AML-193 (cell line): ENCODE measurements at regions not wholly inside any gene's neighbourhood (a gene's known extent, or its start where the extent isn't known, plus 50 kb on each side); places are given as distances from the start of the nearest gene placed in this dataset.
"Not testable (repeated sequence)": the region's sequence is repeated elsewhere in the genome, so short reads cannot be mapped to it uniquely, and the experiment has no call there.

Source experiments
- DNase-seq, 2 experiments: peaks; one replicate each; lab custom pipeline; 2025; lab: John Stamatoyannopoulos, UW

- no peak for DNase-seq
Observed at GRCh38 chrX:125505207-125505606, 185.5 kb downstream of the TEX13C start.

GRCh38 chrX:125507119-125507518 is 187.4 kb downstream of the TEX13C start:
- DNase-seq, result no peak

GRCh38 chrX:125520029-125520428 is 200.4 kb downstream of the TEX13C start:
- DNase-seq, result no peak

- no peak for DNase-seq
Observed at GRCh38 chrX:125522752-125523151, 203.1 kb downstream of the TEX13C start.

- DNase-seq, result no peak
Observed at GRCh38 chrX:125532411-125533089, 212.9 kb downstream of the TEX13C start.

- no peak for DNase-seq
Observed at GRCh38 chrX:125533352-125533751, 213.7 kb downstream of the TEX13C start.

- DNase-seq, result no peak
Observed at GRCh38 chrX:125544031-125544660, 224.5 kb downstream of the TEX13C start.

GRCh38 chrX:125544856-125545255 is 225.2 kb downstream of the TEX13C start:
- DNase-seq, result no peak

GRCh38 chrX:125577479-125577878 is 257.8 kb downstream of the TEX13C start:
- no peak for DNase-seq

GRCh38 chrX:125604448-125604847 is 284.8 kb downstream of the TEX13C start:
- no peak for DNase-seq

GRCh38 chrX:125605145-125605544 is 285.5 kb downstream of the TEX13C start:
- DNase-seq, result no peak

- DNase-seq, result not testable (repeated sequence)
Observed at GRCh38 chrX:125614591-125615343, 295.1 kb downstream of the TEX13C start.

GRCh38 chrX:125620715-125621587 is 301.3 kb downstream of the TEX13C start:
- DNase-seq, result no peak

GRCh38 chrX:125621588-125621927 is 301.9 kb downstream of the TEX13C start:
- DNase-seq, result no peak

GRCh38 chrX:125622899-125623298 is 303.2 kb downstream of the TEX13C start:
- no peak for DNase-seq

- DNase-seq, result no peak
Observed at GRCh38 chrX:125627676-125628075, 308.0 kb downstream of the TEX13C start.

- DNase-seq, result no peak
Observed at GRCh38 chrX:125628435-125628834, 308.8 kb downstream of the TEX13C start.

GRCh38 chrX:125641405-125641804 is 321.7 kb downstream of the TEX13C start:
- no peak for DNase-seq

- DNase-seq, result no peak
Observed at GRCh38 chrX:125646195-125646594, 326.5 kb downstream of the TEX13C start.

- DNase-seq, result no peak
Observed at GRCh38 chrX:125651426-125651825, 331.8 kb downstream of the TEX13C start.

- DNase-seq, result no peak
Observed at GRCh38 chrX:125654501-125654900, 334.8 kb downstream of the TEX13C start.

GRCh38 chrX:125673758-125674157 is 354.1 kb downstream of the TEX13C start:
- DNase-seq, result no peak
